NCI-H82 treated with DMSO at 0.1 percent for 48 hours (cell line): ENCODE measurements at regions not wholly inside any gene's neighbourhood (a gene's known extent, or its start where the extent isn't known, plus 50 kb on each side); places are given as distances from the start of the nearest gene placed in this dataset.

ENCODE experiments used
- DNase-seq: peaks from one replicate; lab custom pipeline; 2025; ENCODE audit not compliant: unreplicated experiment; lab: John Stamatoyannopoulos, UW

DNA sequence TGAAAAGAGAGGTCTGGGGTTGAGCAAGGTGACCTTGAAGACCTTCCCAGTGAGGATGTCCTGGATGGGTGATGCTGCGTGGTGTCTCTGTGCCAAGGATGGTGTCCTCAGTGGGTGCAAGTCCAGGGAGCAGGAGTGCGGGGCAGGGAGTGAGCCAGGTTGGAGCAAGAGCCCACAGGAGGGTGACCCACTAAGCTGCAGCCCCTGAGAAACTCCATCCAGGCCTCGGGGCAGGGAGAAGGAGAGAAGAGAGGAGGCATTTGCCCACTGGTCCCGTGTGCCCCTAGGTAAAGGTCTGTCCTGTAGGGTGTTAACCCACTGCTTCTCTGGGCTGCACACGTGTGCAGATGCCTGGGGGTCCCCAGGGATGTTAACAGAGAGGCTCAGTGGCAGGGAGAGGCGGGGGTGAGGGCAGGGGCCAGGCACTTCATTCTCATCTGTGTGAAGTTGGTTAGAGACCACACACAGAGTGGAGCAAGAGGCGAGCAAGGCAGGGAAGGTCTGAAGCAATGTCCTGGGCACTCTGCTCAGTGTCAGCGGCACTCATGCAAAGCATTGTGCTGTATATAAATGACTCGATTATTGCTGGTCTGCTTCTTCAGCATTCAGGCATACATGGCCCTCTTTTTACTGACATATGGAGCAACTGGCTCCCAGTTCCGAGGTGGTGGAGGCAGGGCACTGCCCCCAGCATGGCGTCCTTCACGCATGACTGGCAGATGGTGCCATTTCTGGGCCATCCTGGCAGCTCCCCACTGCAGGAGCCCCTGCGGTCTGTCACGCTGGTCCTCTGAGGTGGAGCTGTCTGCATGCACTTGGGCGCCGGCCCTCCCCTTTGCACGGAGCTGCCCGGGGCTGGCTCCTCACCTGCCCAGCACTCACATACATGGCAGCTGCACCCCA lies 117.2 kb upstream of the HS6ST1 start:
- no peak for DNase-seq

DNA sequence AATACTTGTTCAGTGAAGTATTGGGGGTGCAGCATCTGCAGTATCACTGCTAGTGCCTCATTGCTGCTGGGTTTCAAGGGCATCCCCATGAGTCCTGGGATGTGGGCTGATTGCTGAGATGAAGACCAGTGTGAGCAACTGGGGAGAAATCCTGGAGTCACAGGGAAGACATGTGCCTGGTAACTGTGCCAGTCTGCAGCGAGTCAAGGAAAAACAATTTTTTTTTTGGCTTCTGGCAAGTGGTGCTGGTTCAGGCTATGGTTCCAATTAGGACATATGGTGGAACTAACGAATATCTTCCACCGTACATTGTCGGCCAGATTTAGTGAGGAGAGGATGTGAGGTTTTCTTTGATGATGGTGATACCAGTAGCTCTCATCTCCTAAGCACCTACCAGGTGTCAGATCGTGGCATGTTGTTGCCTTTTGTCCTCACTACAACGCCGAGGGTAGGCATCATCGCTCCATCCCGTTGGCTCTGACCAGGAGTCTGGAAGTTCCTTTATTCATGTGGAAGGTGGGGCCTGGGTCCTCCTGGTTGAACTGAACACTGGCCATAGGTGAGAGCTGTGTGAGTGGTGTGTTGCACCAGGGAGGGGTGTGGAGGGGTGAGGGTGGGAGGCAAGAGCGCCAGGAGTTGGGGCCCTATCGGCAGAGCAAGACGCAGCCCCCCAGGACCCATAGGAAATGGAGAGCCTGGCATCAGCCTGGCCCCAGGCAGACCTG lies 118.0 kb upstream of the HS6ST1 start:
- DNase-seq: no peak

- DNase-seq: no peak
Measured at GRCh38 chr2:128437204-128437565, 118.5 kb upstream of the HS6ST1 start.

GRCh38 chr2:128438091-128438490 lies 119.4 kb upstream of the HS6ST1 start:
- DNase-seq: no peak

DNA sequence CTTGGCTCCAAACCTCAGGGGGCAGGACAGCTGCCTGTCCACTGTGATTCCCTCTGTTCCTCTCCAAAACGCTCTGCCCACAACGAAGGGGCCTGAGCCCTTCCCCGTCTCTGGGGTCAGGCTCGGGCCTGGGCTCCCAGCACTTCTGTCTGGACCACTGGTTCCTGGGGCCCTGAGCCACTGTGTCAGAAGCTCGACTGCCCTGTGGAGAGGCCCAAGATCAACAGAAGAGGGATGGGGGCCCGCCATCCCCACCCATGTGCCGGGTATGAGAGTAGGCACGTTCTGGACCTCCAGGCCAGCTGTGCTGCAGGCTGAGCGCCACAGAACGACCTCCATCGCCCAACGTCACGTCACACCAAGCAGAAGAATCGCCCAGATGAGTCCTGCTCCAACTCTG lies 119.9 kb upstream of the HS6ST1 start:
- no peak for DNase-seq

DNA sequence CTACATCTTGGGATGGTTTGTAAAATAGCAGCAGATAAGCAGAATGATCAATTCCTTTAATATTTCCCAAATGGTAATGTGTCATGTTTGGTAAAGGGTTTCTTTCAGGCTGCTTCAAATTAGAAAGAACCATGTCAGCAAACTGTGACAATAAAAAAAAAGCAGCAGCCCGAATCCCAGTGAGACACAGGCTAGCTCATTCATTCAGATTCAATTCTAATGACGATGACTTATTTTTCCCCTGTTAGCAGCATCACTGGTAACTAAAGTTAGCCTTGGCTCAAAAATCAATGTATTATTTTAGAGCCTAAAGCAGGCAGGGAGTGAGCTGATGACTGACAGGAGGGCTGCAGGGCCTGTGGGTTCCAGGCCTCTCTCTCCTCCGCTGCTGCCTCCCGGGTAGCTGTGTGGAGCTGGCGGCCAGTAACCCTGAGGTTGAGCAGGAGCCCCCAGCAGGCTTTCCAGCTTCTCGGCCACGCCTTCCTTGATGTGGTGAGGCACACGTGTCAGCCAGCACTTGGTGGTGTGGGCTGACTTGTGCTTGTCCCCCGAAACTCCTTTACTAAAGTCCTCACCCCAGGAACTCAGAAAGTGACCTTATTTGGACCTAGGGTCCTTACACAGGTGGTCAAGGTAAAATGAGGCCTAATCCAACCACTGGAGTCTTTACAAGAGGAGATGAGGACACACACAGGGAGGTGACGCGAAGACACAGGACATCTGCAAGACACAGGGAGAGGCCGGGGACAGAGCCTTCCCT lies 120.5 kb upstream of the HS6ST1 start:
- no peak for DNase-seq

- no peak for DNase-seq
Measured at GRCh38 chr2:128439791-128440665, 121.4 kb upstream of the HS6ST1 start.

DNA sequence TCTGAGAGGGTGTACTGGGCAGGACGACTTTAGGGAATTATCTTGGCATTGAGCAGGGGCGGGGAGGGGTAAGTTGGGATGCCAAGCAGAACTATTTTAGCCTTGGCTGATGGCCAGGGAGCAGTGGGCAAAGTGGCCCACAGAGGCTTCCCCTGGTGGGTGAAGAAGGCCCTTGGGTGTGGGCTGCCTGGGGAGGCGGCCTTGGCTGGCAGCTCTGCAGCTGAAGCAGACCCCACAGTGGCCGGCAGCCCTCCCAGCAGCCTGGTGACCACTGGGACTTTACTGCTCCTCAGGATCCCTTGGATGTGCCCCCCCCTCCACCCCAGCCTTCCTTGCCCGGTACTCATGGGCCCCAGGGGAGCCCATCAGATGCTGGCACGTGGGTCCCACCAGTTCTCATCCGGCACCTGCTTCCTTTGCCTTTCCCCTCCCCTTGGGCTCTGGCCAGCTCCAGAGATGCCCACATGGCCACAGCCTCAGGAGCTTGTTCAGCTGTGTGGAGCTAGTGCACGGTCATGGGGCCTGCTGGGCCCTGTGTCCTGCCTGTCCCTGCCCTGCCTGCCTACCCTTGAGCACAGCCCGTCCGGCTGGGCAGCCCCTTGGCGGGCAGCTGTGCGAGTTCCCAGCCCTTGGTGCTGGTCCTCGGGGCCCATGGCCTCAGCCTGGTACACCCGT lies 122.1 kb upstream of the HS6ST1 start:
- DNase-seq: no peak

DNA sequence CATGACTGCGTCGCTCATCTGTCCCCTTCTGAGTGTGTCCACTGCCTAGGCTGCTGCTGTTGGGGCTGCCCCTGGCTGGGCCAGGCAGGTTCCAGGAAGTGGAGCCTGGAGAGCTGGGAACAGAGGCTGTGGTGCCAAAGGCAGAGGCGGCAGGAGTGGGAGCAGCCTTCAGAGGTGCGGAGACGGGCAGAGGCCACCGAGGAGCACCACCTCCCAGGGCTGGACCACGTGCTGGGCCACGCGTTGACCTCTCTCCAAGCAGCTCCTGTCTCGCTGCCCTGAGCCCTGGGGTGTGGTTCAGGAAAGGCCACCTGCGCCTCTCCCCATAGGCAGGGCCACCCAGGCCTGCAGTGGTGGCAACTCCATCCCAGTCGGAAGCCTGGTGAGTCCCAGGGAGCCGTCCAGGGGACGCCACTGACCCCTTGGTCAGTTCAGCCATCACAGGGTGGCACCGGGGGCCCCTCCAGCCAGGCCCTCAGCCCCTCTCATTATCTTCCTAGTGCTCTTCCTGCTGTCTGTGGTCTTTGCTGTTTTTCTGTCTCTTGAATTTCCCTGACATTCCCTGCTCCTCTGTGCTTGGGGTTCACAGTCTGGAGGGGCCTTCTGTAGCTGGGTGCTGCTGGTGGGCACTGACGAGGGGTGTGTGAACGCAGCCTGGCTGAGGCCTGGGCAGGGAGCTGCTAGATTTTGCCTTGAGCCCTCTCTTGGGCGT lies 122.8 kb upstream of the HS6ST1 start:
- DNase-seq: no peak

GRCh38 chr2:128442053-128442751 lies 123.5 kb upstream of the HS6ST1 start:
- DNase-seq: no peak

DNA sequence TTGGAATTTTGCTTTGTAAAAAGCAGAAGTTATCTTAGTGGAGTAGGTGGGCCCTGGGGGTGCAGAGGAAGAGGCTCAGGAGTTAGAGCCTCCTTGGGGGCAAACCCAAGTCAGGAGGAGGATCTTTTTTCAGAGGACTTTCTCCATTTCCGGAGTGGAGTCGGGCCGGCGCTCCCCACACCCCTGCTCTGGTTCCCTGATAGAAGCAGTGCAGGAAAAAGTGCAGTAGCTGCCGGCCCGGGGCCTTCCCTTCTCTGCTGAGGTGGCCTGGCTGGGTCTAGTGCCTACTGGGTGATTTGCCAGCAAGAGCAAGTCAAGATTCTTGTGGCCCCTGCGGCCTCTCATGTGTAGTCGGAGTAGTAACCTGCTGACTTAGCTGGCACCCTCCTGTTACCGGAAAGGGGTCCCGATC lies 124.2 kb upstream of the HS6ST1 start:
- no peak for DNase-seq

- DNase-seq: no peak
Measured at GRCh38 chr2:128444121-128444771, 125.6 kb upstream of the HS6ST1 start.

- no peak for DNase-seq
Measured at GRCh38 chr2:128444816-128445522, 126.3 kb upstream of the HS6ST1 start.

- no peak for DNase-seq
Measured at GRCh38 chr2:128445523-128445900, 126.8 kb upstream of the HS6ST1 start.

DNA sequence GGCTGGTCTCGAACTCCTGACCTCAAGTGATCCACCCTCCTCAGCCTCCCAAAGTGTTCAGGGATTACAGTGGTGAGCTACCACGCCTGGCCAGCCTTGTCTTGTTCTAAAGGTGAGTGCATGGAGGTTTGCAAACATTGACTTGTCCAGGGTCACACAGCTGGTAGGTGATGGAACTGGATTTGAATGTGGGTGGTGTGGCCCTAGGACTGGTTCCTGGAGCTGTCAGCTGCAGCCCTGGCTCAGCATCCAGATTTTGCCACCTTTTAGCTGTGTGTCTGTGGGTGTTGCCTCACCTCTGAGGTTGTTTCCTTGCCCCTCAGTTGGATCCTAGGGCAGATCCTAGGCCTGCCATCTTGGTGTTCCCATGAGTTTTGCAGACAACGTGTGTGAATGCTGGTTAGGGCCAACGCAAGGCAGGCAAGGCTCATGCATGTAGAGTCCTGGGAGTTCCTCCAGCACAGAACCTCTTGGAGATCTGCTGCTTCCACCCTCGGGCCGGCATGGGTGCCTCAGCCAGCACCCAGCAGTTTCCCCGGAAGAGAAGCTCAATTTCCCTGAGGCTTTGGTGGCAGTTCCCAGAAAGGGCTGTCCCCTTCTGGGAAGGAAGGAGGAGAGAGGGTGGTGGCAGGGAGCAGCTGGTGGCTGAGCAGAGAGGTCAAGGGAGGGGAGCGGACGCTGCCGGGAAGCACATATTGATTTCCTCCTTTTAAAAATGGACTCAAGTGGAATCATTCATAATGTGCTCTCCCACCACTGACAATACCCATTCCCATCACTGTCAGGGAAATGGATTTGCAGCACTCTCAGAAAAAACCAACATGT lies 127.6 kb upstream of the HS6ST1 start:
- DNase-seq: no peak

DNA sequence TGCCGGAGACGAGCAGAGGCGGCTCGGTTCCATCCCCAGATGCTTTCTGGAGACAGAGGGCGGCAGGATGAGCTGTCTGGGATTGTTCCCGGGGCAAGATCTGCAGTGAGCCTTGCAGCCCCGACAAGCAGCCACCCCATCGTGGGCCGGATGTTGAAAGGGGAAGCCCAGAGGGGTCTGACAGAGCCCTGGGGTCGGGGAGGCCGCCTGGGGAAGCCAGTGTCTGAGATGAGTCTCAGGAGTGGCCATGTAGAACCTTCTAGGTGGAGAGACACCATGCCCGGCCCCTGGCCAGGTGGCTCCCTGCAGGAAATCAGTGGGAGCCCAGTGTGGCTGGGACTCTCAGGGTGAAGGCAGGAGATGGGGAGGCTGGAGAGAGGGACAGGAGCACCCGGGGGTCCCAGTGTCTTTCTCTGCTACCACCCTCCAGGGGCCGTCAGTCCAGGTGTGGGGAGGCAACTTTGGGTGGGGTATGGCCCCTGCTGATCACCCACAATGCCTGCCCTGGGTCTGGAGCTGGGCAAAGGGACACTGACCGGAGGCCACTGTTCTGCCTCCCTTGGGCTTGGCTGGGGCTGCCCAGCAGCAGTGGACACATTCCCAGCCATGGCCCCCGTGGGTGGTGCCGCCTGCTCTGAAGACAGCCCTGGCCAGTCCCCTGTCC lies 128.3 kb upstream of the HS6ST1 start:
- no peak for DNase-seq
